ENCODE measurements at regions not wholly inside any gene's neighbourhood (a gene's known extent, or its start where the extent isn't known, plus 50 kb on each side); places are given as distances from the start of the nearest gene placed in this dataset.
"Not testable (repeated sequence)": the region's sequence is repeated elsewhere in the genome, so short reads cannot be mapped to it uniquely, and the experiment has no call there.

- Histone ChIP-seq H3K79me2 (ENCODE audit: insufficient read depth, low read length) (no peaks in the 10 kb centered on the region), H4K20me1 (ENCODE audit: insufficient read depth, low read length) (no peaks in the 10 kb centered on the region), H3K4me1 (ENCODE audit: insufficient read depth, low read length) (no peaks in the 10 kb centered on the region), H3K9me3 (ENCODE audit: insufficient read depth, low read length, severe bottlenecking) (no peaks in the 10 kb centered on the region), H3K36me3 (ENCODE audit: insufficient read depth, low read length) (no peaks in the 10 kb centered on the region), H3K27ac (ENCODE audit: low read length) (no peak overlapping the region), H3K4me3 (ENCODE audit: low read depth in 1 of 2, low read length in 2 of 2) (no peak overlapping the region), H2AFZ (ENCODE audit: low read depth, low read length) (no peak overlapping the region), H3K27me3 (ENCODE audit: insufficient read depth, low read length, poor library complexity) (no peaks in the 10 kb centered on the region), H3K4me2 (ENCODE audit: insufficient read depth, low read length) (no peak overlapping the region), H3K9ac (ENCODE audit: low read depth, low read length) (no peak overlapping the region)
- ATAC-seq (ENCODE audit: insufficient read depth, low read depth) (no peak), DNase-seq (no peak)
- TF ChIP-seq EZH2 (IDR thresholded peaks at IDR 0.05; ENCODE audit: borderline replicate concordance, low read depth, low read length, severe bottlenecking) = no peak
- TF ChIP-seq, protein P1, sequence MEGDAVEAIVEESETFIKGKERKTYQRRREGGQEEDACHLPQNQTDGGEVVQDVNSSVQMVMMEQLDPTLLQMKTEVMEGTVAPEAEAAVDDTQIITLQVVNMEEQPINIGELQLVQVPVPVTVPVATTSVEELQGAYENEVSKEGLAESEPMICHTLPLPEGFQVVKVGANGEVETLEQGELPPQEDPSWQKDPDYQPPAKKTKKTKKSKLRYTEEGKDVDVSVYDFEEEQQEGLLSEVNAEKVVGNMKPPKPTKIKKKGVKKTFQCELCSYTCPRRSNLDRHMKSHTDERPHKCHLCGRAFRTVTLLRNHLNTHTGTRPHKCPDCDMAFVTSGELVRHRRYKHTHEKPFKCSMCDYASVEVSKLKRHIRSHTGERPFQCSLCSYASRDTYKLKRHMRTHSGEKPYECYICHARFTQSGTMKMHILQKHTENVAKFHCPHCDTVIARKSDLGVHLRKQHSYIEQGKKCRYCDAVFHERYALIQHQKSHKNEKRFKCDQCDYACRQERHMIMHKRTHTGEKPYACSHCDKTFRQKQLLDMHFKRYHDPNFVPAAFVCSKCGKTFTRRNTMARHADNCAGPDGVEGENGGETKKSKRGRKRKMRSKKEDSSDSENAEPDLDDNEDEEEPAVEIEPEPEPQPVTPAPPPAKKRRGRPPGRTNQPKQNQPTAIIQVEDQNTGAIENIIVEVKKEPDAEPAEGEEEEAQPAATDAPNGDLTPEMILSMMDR (IDR thresholded peaks at IDR 0.05; ENCODE audit: borderline replicate concordance, extremely low read depth, low read length, poor library complexity, severe bottlenecking) = no peak
Measured at GRCh38 chr7:131157530-131158243, 170.0 kb upstream of the MKLN1 start.

DNA sequence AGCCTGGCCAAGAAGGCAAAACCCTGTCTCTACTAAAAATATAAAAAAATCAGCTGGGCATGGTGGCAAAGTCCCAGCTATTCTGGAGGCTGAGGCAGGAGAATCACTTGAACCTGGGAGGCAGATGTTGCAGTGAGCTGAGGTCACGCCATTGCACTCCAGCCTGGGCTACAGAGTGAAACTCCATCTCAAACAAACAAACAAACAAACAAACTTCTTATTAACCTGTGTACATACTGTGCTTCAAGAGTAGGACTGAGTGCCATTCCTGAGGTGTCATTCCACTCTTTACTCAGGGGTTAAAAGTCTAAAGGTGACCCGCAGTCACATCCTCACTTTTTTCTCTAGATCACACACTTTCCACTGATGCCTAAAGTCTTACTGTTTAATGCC lies 169.4 kb upstream of the MKLN1 start:
- not testable (repeated sequence) for H3K27ac ChIP-seq (ENCODE audit: low read length); H3K4me2 ChIP-seq (ENCODE audit: insufficient read depth, low read length); H2AFZ ChIP-seq (ENCODE audit: low read depth, low read length)

DNA sequence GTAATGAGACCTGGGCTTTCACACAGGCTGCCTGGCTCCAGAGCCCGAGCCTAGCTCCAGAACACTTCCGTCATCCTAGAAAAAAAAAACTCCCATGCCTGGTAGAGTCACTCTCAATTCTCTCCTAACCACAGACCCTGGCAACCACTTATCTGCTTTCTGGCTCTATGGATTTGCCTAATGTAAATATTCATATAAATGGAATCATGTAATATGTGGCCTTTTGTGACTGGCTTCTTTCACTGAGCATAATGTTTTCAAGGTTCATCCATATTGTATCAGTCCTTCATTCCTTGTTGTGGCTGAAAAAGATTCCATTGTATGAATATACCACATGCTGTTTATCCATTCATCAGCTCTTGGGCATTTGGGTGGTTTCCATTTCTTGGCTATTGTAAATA lies 167.7 kb upstream of the MKLN1 start:
- ATAC-seq (ENCODE audit: insufficient read depth, low read depth) = no peak
- Histone ChIP-seq H3K4me1 (ENCODE audit: insufficient read depth, low read length) (no peaks in the 10 kb centered on the region), H3K4me3 (ENCODE audit: low read depth in 1 of 2, low read length in 2 of 2) (no peak overlapping the region), H3K79me2 (ENCODE audit: insufficient read depth, low read length) (no peaks in the 10 kb centered on the region), H3K36me3 (ENCODE audit: insufficient read depth, low read length) (no peaks in the 10 kb centered on the region), H3K4me2 (ENCODE audit: insufficient read depth, low read length) (no peak overlapping the region), H4K20me1 (ENCODE audit: insufficient read depth, low read length) (no peaks in the 10 kb centered on the region), H3K9ac (ENCODE audit: low read depth, low read length) (no peak overlapping the region), H2AFZ (ENCODE audit: low read depth, low read length) (no peak overlapping the region), H3K9me3 (ENCODE audit: insufficient read depth, low read length, severe bottlenecking) (no peaks in the 10 kb centered on the region), H3K27ac (ENCODE audit: low read length) (no peak overlapping the region), H3K27me3 (ENCODE audit: insufficient read depth, low read length, poor library complexity) (no peaks in the 10 kb centered on the region)
- TF ChIP-seq EZH2 (IDR thresholded peaks at IDR 0.05; ENCODE audit: borderline replicate concordance, low read depth, low read length, severe bottlenecking) = no peak
- TF ChIP-seq, protein P1 (IDR thresholded peaks at IDR 0.05; ENCODE audit: borderline replicate concordance, extremely low read depth, low read length, poor library complexity, severe bottlenecking) = no peak
- no peak for DNase-seq

More for the DNA sequence above, 169.4 kb upstream of the MKLN1 start:
- not testable (repeated sequence) for H4K20me1 ChIP-seq (ENCODE audit: insufficient read depth, low read length); H3K4me3 ChIP-seq (ENCODE audit: low read depth in 1 of 2, low read length in 2 of 2); H3K9ac ChIP-seq (ENCODE audit: low read depth, low read length); H3K9me3 ChIP-seq (ENCODE audit: insufficient read depth, low read length, severe bottlenecking); H3K79me2 ChIP-seq (ENCODE audit: insufficient read depth, low read length); H3K27me3 ChIP-seq (ENCODE audit: insufficient read depth, low read length, poor library complexity); DNase-seq; H3K4me1 ChIP-seq (ENCODE audit: insufficient read depth, low read length); ATAC-seq (ENCODE audit: insufficient read depth, low read depth); H3K36me3 ChIP-seq (ENCODE audit: insufficient read depth, low read length)

DNA sequence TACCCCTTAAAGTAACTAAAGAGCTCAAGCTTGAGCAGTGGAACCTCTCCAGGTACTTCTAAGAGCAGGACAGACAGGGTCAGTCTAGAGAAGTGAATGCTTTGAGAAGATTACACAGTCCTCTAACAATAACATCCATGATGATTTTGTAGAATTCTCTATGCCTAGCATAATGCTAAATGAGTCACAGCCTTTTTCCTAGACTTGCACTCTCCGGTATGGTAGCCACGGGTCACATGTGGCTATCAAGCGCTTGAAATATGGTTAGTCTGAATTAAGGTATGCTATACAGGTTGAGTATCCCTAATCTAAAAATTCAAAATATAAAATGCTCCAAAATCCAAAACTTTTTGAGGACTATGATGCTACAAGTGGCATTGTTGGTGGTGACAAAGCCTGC lies 166.6 kb upstream of the MKLN1 start:
- Histone ChIP-seq H3K27ac (ENCODE audit: low read length) (no peak overlapping the region), H3K79me2 (ENCODE audit: insufficient read depth, low read length) (no peaks in the 10 kb centered on the region), H3K4me2 (ENCODE audit: insufficient read depth, low read length) (no peak overlapping the region), H3K36me3 (ENCODE audit: insufficient read depth, low read length) (no peaks in the 10 kb centered on the region), H3K4me1 (ENCODE audit: insufficient read depth, low read length) (no peaks in the 10 kb centered on the region), H3K9me3 (ENCODE audit: insufficient read depth, low read length, severe bottlenecking) (no peaks in the 10 kb centered on the region), H4K20me1 (ENCODE audit: insufficient read depth, low read length) (no peaks in the 10 kb centered on the region), H3K9ac (ENCODE audit: low read depth, low read length) (no peak overlapping the region), H3K4me3 (ENCODE audit: low read depth in 1 of 2, low read length in 2 of 2) (no peak overlapping the region), H2AFZ (ENCODE audit: low read depth, low read length) (no peak overlapping the region), H3K27me3 (ENCODE audit: insufficient read depth, low read length, poor library complexity) (no peaks in the 10 kb centered on the region)
- TF ChIP-seq, protein P1 (IDR thresholded peaks at IDR 0.05; ENCODE audit: borderline replicate concordance, extremely low read depth, low read length, poor library complexity, severe bottlenecking) = no peak
- ATAC-seq (ENCODE audit: insufficient read depth, low read depth) (no peak), DNase-seq (no peak)
